SK-N-MC (cell line): ENCODE measurements at regions not wholly inside any gene's neighbourhood (a gene's known extent, or its start where the extent isn't known, plus 50 kb on each side); places are given as distances from the start of the nearest gene placed in this dataset.

Experiments used
- DNase-seq: peaks from one replicate; pipeline ENCODE4 v3.0.0-alpha.2; 2011; ENCODE audit warnings: low read depth, low spot score
- H3K27ac ChIP-seq: fragments of 200-600 bp; sonication (generic); 2 replicates; pipeline ENCODE4 v1.5.1; 2016; ENCODE audit warnings: mixed run types
- H3K36me3 ChIP-seq: fragments of 200-600 bp; sonication (generic); 2 replicates; pipeline ENCODE4 v1.6.1; 2017; ENCODE audit warnings: antibody characterized with exemption, low read length, mixed read lengths; ENCODE audit not compliant: insufficient read depth
- H3K4me3 ChIP-seq: fragments of 200-600 bp; sonication (generic); 2 replicates; pipeline ENCODE4 v1.5.1; 2016
- H3K9ac ChIP-seq: fragments of 200-600 bp; sonication (generic); 2 replicates; pipeline ENCODE4 v1.8.0; 2017; ENCODE audit warnings: mixed run types, mixed read lengths; ENCODE audit not compliant: insufficient read length
- H3K9me3 ChIP-seq: fragments of 200-600 bp; sonication (generic); 2 replicates; pipeline ENCODE4 v1.6.1; 2017; ENCODE audit warnings: low read depth, mild to moderate bottlenecking, antibody characterized with exemption, low read length, moderate library complexity, mixed read lengths
- EZH2 ChIP-seq: fragments of 200-600 bp; sonication (generic); IDR thresholded peaks from one replicate; pipeline ENCODE4 v1.6.1; 2017; ENCODE audit warnings: antibody characterized with exemption
- FOXP2 ChIP-seq: optimal IDR thresholded peaks from 2 replicates; pipeline ENCODE3; 2011; ENCODE audit warnings: mild to moderate bottlenecking, moderate library complexity; ENCODE audit not compliant: insufficient read depth; ENCODE audit errors: extremely low read length, control extremely low read depth
- POLR2AphosphoS5 ChIP-seq: IDR thresholded peaks from 2 replicates; pipeline ENCODE4 v1.6.1; 2012; ENCODE audit warnings: mild to moderate bottlenecking, low read depth, low read length, borderline replicate concordance

DNA sequence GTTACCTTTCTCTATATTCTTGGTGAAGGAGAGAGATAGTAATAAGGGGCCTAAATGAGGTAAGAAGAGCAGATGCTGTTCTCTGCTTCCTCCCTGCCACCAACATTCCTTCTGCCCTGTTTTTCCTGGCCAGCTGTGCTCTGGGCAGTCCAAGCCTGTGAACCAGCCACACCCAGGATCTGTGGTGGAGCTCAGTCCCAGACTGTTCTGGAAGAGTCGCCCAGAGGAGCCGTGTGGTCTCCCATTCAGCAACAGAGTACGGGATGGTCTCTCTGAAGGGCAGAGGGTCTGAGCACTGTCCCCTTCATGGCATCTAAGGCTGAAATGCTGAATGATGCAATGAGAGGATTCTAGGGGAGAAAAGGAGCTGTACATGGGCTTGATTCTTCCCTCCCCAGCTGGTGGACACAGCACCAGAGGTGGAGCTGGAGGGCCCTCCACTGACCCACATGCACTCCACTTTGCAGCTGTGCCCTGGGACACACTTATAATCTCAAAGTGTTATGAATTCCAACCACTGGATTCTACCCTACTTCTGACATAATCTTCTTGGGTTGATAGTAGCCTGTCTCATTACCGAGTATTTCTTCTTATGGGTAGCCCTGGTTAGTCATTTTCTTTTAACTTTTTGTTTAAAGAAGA, 70.8 kb upstream of the RPS23 start:
- no peak overlapping the region for H3K27ac ChIP-seq
- H3K9me3 ChIP-seq = no peaks in the 10 kb centered on the region
- no peak for DNase-seq
- no peaks in the 10 kb centered on the region for H3K36me3 ChIP-seq
- no peak overlapping the region for H3K4me3 ChIP-seq
- no peak for TF ChIP-seq POLR2AphosphoS5
- TF ChIP-seq FOXP2 = no peak
- TF ChIP-seq EZH2 = no peak
- H3K9ac ChIP-seq = no peak overlapping the region

DNA sequence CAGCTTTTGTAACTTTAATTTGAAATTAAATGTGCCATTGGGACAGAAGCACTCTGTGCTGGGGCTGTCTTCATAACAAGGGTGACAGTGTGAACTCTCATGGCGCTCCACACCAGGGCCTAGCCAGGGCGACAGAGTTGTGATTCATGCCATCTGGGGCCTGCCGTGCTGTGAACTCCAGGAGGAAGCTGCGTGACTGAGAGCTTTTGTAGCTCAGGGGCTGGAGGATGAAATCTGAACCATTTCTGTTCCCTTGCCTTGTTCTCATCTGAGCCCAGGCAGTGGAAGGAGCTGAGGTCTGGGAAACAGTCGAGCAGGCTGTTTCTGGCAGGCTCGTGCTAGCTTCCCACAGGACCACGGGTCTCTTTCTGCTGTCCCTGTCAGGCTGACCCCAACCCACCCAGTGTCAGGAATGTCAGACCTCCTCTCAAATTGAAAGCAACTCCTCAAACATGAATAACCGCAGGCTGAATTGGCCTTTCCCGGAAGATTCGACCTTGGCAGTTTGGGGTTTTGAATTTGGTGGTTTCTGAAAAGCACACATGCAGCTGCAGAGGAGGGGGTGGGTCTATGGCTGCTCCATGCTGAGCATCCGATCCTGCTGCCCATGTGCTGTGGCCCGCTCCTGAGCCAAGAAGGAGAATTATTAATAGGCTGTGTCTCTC, 69.2 kb upstream of the RPS23 start:
- Histone ChIP-seq H3K9me3 (no peaks in the 10 kb centered on the region), H3K4me3 (no peak overlapping the region), H3K36me3 (no peaks in the 10 kb centered on the region), H3K9ac (no peak overlapping the region), H3K27ac (no peak overlapping the region)
- no peak for DNase-seq
- no peak for TF ChIP-seq EZH2

DNA sequence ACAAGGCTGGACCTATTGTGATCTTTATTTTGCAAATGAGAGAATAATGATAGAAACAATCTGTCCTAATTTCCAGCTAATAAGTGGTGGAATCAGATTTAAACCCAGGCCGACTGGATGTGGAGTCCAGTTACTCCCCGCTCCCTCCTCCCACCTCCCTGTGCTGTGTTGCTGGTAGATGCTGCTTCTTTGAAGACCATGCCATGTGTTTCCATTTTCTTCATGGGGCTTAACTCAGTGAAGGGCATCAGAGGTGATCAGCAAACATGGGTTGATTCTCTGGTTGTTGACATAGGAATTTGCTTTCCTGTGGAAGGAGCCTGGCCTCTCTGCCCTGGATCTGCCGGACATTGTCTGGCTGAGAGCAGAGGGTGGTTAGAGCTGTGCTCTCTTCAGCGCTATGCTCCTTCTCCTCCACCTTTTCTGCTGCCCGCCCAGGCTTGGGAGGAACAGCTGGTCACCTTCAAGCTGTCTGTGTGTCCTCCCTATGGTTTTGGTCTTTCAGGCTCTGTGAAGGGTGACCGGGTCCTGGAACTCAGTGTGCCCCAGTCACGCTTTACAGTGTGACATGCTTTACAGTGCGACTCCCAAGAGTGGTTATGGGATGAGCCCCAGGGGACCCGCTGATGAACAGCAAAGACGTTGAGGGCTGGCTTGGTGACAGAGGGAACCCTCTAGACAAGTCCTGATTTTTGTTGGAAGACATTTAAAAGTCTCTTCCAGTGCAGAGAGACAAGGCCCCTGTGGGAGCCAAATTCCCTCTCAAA, 68.4 kb upstream of the RPS23 start:
- no peak for TF ChIP-seq FOXP2
- no peak for TF ChIP-seq EZH2
- H3K9ac ChIP-seq = no peak overlapping the region
- no peak overlapping the region for H3K27ac ChIP-seq
- H3K36me3 ChIP-seq = no peaks in the 10 kb centered on the region
- DNase-seq = no peak
- H3K4me3 ChIP-seq = no peak overlapping the region
- H3K9me3 ChIP-seq = no peaks in the 10 kb centered on the region

DNA sequence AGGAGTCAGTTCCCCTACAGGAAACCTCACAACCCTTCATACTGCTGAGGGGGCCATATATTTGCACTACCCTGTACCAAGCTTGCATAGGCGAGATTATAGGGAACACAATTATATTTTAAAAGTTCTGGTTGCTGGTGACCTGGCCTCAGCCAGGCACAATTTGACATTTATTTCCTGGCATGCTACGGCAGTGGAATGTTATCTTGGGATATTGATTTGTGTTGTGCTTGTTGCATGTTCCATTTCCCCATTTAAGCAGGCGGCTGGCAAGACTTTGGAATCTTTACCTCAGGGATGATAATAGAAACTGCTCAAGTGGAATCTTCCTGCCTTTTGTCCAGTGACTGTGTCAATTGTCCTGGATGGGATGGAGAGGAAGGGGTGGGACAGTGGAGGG, 67.0 kb upstream of the RPS23 start:
- H3K9ac ChIP-seq = no peak overlapping the region
- H3K36me3 ChIP-seq = no peaks in the 10 kb centered on the region
- no peak for TF ChIP-seq POLR2AphosphoS5
- TF ChIP-seq FOXP2 = no peak
- TF ChIP-seq EZH2 = no peak
- no peaks in the 10 kb centered on the region for H3K9me3 ChIP-seq
- H3K27ac ChIP-seq = no peak overlapping the region
- no peak overlapping the region for H3K4me3 ChIP-seq
- DNase-seq = no peak

DNA sequence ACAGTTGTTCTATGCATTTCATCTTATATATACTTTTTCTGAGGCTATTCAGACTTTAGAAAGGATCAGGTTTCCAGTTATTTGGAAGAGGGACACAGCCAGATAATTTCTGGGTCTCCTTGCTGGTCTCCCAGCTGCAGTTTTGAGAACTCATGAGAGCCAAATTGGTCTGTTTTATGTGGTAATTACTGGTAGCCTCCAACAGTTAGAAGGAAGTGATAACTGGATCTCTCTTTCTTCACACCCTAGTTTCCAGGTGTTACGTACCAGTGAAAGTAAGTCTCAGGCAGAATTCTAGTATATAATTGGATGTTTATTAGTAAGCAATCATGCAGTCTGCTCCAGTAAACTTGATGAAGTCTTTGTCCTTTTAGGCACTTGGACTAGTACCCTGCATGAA, 63.2 kb upstream of the RPS23 start:
- no peak for TF ChIP-seq POLR2AphosphoS5
- no peak for TF ChIP-seq EZH2
- TF ChIP-seq FOXP2 = no peak
- Histone ChIP-seq H3K9me3 (no peaks in the 10 kb centered on the region), H3K4me3 (no peak overlapping the region), H3K9ac (no peak overlapping the region), H3K27ac (no peak overlapping the region), H3K36me3 (no peaks in the 10 kb centered on the region)
- DNase-seq = no peak

DNA sequence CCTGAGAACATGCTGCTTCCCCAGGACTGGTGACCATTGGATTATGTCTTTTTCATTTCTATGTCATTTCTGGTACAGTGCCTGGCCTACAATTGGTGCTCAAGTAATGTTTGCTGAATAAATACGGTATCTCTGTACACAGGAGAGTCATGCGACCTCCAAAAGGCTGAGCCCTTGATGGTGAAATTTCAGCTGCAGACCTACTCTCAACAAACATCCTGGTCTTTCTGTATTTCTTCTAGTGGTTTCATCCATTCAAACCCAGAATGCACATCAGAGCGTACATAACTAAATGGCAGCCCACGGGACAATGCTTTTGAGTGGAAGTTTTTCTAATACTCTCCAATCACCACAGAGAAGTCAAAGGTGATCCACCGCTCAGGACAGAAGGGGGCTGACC, 62.6 kb upstream of the RPS23 start:
- H3K4me3 ChIP-seq = no peak overlapping the region
- no peaks in the 10 kb centered on the region for H3K36me3 ChIP-seq
- H3K27ac ChIP-seq = no peak overlapping the region
- DNase-seq = no peak
- TF ChIP-seq FOXP2 = no peak
- no peak for TF ChIP-seq POLR2AphosphoS5
- no peak for TF ChIP-seq EZH2
- no peak overlapping the region for H3K9ac ChIP-seq
- no peaks in the 10 kb centered on the region for H3K9me3 ChIP-seq

DNA sequence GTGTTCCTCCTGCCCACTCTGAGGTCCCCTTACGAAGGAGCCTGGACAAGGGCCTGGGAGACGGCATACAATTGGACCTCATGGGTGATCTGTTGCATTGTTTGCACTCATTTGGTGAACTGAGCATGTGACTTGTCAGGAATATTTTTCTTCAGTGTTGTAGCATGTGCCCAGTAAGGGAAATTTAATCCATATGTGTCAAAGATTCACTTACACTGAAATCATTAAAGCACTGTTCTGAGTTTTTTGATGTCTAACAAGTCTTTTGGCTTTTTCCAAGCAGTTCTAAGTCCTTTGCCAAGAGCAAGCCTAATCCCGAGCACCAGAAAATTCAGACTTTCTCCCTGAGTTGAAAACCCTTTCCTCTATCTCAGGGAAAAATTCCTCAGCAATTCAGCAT, 61.6 kb upstream of the RPS23 start:
- DNase-seq = no peak
- H3K4me3 ChIP-seq = no peak overlapping the region
- no peak overlapping the region for H3K27ac ChIP-seq
- no peaks in the 10 kb centered on the region for H3K9me3 ChIP-seq
- no peaks in the 10 kb centered on the region for H3K36me3 ChIP-seq
- TF ChIP-seq EZH2 (no peak), POLR2AphosphoS5 (no peak)
- H3K9ac ChIP-seq = no peak overlapping the region

DNA sequence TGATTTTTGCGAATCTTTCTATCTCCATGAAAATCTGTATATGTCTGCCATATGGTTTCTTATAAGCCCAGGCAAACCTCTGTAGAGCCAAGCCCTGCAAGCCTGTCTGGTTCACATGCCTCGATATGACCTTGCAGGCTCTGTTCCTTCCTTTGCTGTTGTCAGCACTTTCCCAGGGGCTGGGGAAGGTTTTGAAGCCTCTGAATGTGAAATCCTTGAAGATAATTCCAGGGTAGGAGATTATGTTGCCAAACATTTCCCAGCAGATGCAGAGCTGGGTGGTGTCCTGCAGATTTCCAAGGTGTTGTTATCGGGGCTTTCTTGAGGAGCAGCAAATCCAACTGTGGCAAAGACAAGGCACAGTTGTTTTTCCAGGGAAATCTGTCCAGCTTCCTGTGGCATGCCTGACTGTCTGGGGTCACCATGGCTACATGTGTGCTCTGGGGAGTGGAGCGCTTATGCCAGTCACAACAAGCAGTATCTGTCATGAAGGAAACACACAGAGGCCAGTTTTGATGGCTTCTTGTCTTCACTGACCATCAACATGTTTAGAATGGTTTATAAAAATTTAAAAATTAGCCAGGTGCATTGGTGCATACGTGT, 60.7 kb upstream of the RPS23 start:
- Histone ChIP-seq H3K9ac (no peak overlapping the region), H3K27ac (no peak overlapping the region)

More for the DNA sequence above, 60.7 kb upstream of the RPS23 start:
- no peak for TF ChIP-seq EZH2
- no peak for TF ChIP-seq FOXP2
- TF ChIP-seq POLR2AphosphoS5 = no peak
- Histone ChIP-seq H3K9me3 (no peaks in the 10 kb centered on the region), H3K4me3 (no peak overlapping the region), H3K36me3 (no peaks in the 10 kb centered on the region)
- no peak for DNase-seq
